Medulla oblongata (tissue), 1 donor: ENCODE measurements at regions not wholly inside any gene's neighbourhood (a gene's known extent, or its start where the extent isn't known, plus 50 kb on each side); places are given as distances from the start of the nearest gene placed in this dataset.
A peak's percentile ranks its signal among the peaks of the same experiment; 100 is the strongest.

ENCODE experiments used
- DNase-seq: peaks from one replicate; pipeline ENCODE4 v3.0.0-alpha.2; 2015; ENCODE audit errors: extremely low spot score

DNA sequence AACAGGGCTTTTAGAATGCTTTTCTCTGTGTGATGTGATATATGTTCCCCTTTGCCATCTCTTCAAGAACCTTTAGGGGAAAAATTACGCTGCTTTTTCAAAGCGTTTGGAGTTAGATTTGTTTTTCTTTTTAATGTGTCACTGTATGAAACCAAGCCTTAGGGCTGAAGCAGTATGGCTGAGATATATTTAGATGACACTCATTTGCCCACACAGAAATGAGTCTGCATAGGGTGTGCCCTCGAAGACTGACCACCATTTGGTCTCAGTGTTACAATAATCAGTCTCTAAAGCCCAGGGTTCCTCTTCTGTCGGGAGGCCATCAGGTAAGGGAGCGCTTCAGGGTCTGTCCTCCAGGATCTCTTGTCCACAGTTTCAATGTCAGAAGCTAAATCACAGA is 213.0 kb upstream of the NCAM1 start:
- no peak for DNase-seq

DNA sequence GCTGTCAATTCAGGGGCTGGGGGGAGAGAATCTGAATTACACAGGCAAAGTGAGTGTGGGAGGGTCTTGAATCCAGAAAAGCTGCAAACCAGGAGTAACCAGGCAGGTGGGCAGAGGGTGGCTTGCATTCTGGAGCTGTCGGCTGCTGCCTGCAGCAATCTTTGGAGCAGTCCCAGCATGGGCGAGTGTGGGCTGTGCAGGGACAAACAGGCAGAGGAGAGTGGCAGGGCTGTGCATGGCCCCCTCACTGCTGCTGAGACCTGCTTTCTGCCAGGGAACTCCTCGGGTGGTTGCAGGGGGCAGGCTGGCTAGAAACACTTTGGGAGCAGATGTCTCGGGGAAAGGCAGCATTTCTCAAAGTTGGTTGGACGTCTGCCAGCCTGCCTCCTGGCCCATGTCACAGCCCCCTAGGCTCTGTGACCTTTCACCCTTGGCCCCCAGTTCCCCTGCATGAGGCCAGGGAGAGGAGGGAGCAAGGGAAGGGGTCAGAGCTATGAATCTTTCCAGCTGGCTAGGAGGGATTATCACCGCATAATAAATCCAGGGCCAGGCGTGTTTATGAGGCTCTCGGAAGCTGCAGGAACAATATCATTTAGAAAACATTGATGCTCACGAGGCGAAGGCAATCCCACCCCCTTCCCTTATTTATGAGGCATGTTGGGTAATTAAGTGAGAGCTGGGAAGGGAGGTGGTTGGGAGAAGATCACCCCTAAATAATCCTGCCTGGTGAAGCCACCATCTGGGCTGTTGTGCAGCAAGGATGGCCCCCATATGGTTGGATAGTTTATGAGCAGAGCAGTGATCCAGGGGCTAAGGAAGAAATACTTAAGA is 212.3 kb upstream of the NCAM1 start:
- no peak for DNase-seq

DNA sequence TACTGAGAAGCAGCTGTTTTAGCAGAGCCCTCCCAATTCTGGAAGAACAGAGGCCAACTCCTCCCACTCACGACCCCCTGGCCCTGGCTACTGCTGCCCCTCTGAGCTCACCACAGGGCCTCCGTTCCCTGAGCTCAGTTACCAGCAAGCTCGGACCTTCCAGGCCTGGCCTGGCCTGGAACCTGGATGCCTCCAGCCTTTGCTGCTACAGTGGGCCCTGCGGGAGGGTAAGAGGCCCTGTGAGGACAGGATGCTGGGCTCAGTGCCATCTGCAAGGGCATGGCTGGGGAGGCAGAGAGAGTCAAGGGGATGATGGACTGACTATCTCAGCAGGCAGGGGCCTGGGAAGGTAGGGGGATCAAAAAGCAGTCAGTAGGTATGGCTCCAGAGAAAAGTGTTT is 209.9 kb upstream of the NCAM1 start:
- peak; percentile 58 for DNase-seq

DNA sequence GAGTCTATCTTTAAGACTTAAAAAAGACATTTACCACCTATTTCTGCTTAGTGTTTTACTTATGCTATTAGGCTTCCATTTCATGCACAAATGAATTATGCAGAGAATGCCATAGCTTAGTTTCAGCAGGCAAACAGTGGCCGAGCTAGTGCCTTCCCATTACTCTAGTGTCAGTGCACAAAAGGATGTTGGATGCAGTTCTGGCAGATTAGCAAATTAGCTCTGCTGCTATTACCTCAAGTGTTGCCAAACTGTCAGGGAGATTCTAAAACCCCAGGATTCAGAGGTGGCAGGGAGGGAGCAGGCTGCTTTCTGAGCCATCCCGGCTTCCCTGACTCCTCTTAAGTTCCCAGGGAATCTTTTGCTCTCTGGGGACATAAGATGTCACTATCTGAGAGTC is 209.4 kb upstream of the NCAM1 start:
- peak; percentile 64 for DNase-seq

DNA sequence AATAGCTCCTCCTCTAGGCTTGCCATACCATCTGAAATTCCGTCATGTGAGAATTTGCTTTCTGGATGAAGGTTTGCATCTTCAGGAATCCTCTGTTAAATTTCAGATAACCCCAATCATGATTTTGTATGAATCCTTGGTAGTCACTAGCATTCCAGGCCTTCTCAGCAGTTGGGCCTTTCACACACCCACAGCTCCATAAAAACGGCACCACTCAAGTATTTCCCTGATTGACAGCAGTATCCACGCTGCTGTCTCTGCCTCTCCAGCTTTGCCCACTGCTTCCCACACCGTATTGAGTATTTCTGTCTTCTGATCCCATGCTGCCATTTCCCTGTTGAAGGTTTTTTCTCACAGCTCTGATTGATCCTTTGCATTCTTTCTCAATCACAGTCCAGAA is 208.7 kb upstream of the NCAM1 start:
- no peak for DNase-seq

DNA sequence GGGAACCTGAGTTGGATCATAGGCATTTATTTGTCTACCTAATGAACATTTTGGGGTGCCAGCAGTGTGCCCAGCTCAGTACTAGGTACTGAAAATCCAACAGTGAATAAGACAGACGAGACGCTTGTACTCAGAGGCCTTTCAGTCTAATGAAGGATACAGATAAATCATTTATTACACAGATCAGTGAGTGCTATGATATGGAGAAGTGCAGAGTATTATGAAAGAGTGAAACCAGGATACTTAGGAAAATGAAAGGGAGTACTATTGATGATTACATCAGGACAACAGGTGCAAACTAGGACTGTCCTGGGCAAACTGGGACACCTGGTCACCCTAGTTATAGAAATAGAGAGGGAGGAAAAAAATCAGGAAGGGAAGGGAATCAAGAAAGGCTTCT is 207.5 kb upstream of the NCAM1 start:
- no peak for DNase-seq

DNA sequence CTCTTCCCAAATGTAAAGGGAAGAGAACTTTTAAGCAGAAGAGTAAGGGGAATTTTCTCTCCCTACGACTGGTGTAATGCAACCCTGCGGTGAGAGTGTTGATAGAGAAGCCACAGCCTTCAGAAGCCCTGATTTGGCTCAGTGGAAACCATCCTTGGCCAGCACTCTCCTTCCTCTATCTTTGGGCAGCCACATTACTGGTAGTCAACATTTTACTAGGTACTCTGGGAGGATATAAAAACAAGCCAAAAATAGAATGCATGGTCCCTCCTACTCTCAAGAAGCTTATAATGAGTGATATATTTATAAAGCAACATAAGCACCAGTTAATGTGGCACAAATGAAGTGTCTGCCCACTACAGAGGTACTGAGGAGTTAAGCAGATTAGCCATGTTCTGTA is 201.8 kb upstream of the NCAM1 start:
- no peak for DNase-seq

DNA sequence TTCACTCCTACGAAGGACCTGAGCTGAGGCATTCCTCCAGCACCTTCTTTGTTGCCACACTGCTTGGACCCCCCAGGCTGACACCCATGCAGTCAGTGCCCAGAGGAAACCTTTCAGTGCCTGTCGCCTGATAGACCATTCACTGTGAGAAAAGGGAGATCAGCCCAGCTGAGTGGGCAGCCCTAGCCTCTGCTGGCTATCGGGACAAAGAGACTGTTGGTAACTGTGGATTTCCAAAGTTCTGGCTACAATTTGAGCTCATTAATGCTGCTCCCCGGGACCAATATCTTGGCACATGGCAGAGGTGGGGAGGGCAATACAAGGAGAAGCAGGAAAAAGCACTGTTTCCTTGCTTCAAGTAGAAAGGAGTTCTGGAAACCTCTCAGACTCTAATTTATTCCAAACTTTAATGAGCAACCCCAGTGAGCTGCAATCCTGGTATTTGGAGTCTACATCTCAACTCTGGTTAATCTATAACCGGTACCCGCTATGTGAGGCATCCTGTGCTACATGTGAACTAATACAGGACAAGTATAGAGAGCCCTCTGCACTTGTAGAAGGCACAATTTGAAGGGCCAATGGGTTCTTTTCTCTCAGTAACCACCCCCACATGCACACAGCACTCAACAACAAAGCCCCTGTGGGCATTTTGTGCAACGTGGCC is 200.7 kb upstream of the NCAM1 start:
- DNase-seq: peak; percentile 47

DNA sequence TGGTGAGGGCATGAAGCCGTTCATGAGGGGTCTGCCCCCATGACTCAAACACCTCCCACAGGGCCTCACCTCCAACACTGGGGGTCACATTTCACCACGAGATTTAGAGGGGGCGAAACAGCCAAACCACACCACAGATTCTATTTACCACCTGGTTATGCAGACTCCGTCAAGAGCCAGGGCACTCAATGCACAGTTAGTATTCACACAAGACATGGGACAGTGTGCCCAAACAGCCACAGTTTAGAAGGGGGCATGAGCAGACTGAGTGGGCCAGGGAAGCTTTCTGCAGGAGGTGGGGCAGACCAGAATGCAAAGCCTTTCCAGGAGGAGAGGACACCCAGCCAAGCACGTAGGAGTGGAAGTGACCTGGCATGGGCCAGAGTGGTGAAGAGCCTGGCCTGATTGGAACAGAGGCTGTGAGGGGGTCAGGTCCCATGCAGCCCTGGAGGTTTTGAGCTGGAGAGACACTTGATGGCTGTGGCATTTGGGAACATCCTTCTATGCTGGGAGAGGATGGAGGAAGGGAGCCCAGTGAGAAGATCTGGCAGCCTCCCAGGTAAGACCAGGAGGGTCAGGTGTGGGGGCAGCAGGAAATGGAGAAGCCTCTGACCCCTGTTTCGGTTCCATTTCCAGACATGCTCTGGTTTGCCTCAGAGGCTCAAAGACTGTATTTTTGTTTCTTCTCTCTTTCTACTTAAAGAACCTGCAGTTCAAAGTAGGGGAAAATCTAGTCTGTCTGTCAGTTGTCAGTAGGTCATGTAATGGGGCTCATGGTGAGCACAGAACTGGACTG is 199.1 kb upstream of the NCAM1 start:
- DNase-seq: no peak

DNA sequence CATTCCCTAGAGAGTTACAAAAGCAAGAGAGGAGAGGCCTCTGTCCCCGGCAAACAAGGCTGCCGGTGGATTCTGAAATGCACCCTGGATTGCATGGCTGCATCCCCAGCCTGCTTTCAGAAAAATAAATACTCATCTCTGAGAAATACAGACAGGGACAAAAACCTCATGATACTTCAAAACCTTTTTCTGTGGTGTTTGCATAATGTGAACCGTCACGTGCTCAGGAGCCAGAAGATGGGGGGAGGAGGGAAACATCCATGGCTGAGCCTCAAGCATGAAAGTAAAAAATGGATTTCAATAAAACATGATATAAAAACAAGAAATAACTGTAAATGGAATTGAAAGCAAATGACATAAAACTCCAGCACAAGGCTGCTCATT is 198.5 kb upstream of the NCAM1 start:
- peak; percentile 43 for DNase-seq

DNA sequence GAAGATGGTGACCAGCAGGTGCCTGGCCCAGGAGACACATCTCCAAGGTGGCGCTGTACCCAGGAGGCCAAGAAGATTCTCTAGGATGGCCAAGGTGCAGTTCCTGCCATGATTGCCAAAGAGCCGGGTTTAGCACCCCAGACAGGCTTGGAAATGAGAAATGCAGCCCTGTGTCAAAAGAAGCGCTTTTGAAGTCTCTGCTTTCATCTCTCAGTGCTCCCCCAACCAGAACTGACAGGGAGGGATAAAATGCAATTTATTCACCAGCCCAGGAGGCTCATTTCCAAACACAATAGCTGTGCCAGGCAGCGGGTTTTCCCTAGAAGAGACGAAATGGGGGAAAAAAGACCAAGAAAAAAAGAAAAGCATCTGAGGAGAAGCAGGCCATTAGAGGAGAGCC is 195.9 kb upstream of the NCAM1 start:
- DNase-seq: no peak

DNA sequence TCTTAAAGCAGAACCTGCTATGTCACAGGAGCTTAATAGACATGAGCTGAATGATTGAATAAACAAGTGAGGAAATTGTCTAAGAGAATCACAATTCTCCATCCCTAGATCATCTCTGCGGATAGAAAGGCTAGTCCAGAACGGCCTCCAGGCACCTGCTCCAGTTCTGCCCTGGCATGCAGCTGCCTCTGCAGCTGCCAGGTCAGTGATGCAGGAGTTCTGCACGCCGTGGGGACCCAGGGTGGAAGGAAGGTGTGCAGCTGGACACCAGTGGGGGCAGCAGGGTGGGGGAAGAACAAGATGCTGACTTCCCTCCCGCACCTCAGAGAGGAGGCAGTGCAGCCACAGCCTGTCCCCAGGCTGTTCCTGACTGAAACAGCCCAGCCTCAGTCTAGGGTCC is 192.1 kb upstream of the NCAM1 start:
- DNase-seq: peak; percentile 23

DNA sequence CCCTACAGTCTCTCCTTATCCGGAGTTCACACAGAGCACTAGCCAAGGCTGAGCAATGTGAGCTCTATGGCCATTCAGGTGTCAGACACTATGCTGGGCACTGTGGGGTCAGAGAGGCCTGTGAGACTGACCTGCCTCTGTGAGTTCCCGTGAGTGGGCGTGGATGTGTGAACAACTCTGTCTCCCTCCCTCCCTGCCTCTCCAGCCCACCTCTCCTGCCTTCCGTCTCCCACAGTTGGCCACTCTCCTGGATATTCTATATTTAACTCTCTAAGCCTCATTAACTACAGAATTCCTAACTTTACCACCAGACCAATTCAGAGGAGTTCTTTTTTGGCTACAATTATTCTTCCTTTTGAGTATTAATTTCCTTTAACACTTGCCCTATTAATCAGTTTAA is 191.6 kb upstream of the NCAM1 start:
- DNase-seq: no peak

DNA sequence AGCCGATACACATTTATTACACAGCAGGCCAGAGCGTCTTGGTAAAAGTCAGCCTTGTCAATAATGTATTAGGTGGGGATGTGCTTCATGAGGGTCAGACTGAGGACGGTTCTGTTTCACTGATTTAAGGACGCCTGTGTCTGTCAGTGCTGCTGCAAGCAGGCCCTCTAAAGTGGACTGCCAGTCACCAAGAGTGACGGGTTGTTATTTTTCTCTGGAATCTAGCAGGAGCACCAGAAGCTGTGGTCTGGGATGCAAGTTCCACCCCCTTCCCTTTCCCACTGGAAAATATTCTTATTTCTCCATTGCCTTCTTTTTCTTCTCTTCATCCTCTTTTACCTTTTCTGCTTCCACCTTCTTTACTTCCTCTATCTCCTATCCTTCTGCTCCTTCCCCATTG is 191.2 kb upstream of the NCAM1 start:
- DNase-seq: peak; percentile 33

DNA sequence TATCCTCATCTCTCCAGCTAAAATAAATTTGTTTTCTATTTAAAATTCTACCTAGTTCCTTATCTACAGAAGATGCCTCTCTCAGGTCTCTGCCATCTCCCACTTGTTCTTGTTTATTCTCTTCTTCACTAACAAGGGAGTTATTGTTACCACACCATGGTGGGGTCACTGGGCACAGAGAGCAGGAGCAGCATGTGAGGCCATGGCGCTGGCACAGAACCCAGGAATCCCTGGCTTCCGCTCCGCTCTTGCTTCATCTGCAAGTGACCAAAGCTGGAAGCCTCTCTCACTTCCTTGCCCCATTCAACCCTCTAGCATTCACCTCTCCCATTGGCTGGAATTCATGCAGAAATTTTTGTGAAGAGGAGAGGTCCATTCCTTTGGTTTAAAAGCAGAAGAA is 190.7 kb upstream of the NCAM1 start:
- DNase-seq: peak; percentile 90

DNA sequence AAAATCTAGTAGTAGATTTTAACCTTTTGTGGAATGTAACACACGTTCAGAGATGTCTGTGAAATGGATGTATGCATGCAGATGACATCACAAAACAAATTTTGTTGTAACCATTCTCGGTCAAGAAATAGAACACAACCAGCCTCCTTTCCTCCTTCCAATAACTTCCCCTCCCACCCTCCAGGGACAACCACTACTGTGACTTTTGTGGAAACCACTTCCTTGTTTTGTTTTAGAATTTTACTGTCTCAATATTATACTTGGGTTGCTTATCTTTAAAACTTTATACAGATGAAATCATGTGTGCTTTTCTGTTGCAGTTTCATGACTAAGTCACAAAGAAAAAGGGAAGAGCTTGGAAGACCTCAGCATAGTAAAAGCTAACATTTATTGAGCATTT is 189.4 kb upstream of the NCAM1 start:
- DNase-seq: no peak

DNA sequence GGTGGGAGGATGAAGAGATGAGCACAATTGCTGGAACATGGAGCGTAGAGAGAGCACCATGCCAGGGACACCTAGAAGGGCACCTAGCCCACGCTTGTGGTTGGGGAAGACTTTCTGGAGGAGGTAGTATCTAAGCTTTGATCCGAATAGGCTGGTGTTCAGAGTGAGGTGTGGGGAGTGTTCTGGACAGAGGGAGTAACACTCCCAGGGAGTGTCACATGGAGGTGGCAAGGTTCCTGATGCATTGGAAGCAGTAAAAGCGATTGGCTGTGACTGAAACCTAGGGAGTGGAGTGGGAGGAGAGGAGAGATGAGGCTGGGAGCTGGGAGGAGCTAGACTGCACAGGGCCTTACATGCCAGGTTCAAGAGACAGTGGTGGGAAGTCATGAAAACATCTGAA is 188.0 kb upstream of the NCAM1 start:
- no peak for DNase-seq

DNA sequence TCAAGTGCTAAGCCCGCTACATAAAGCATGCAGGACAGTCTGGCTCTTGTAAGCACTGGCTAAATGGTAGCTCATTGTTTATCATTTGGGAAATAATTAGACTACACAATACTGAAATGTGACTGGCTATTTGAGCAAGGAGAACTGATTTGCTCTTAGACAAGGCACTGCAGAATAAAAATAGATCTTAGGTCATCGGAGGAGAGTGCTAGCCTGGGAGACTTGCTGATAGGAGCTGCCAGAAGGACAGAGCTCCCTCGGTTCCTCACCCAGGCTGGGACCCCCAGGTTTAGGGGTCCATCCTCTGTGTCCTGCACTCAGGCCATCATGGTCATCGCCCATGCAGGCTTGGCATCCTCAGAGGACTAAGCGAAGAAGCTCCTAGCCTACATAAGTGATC is 184.4 kb upstream of the NCAM1 start:
- no peak for DNase-seq

DNA sequence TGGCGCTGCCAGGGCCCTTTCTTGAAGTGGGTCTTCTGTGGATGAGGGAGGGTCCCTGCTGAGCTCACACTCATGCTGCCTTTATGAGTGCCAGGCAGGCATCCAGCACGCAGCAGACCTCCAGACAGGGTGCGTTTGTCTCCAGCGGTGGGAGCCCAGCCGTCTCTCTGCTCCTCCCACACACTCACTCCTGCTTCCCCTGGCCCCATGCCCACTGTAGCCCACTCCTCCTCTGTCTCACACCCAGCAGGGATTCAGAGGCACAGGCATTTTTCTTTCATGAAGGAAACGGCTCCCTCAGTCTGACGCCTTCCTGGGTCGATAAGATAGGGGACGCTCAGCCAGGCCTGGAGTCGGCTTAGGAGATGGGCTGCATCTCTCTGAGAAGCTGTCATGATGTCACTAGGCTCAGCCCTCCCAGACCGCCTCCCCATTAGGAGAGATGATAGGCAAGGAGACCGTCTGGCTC is 183.9 kb upstream of the NCAM1 start:
- no peak for DNase-seq

DNA sequence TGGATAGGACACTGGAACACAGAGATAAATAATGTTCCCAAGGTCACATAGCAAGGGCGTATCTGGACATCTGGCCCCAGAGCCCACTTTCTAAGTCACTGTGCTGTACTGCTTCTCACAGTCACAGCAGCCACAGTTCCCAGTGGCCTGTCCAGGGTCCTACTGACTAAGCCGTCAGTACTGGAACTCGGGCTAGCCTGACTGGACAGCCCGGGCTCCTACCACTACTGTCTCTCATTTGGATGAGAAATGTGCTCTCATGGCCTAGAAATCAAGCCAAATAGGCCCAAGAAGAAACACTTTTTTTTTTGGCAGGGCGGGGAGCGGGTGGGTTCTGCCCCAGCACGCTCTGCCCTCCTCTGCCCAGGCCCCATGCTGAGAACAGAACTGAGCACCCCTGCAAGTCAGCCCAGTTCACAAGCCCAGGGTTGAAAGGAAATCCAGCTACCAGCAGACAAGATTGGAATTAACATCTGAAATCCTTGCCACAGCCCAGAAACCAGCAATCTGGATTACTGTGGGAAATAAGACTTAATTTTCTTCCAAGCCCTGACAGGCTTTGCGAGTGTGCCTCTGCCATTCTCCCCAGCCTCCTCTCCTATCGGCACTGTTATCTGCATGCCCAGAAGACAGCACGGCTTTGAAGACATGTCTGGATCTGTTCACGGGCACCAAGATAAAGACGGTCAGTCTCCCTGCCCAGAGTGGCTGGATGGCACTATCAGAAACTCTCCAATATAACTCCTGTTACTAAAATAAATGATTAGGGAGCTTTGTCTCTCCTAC is 182.9 kb upstream of the NCAM1 start:
- no peak for DNase-seq

DNA sequence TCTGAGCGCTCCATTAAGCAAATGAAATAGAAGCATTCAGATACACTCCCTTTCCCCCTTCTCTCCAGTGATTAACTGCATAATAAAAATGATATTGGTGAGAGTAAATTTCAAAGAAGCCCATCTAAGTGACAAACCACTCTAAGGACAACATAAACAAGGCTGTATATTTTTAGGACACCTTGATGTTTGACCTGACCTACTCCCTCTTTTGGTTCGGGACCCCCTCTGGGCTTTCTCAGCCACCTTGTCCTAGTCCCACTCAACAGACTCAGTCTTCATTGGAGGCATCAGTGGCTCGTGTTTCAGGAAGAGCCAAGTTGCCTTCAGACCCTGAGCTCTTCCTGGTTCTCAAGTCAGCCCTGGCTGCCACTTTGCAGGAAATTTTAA is 182.3 kb upstream of the NCAM1 start:
- DNase-seq: no peak
